H1 (cell line): ENCODE measurements at regions not wholly inside any gene's neighbourhood (a gene's known extent, or its start where the extent isn't known, plus 50 kb on each side); places are given as distances from the start of the nearest gene placed in this dataset.

Experiments
- EGR1 ChIP-seq: IDR thresholded peaks from 2 replicates; pipeline ENCODE4 v1.6.1; 2011; ENCODE audit warnings: low read depth, low read length, borderline replicate concordance
- EP300 ChIP-seq, 2 experiments: IDR thresholded peaks; 1 replicate in 1 of 2; 2 replicates in 1 of 2; pipeline ENCODE4 v1.6.1; 2011 to 2012; ENCODE audit warnings: low read depth in 2 of 2, low read length in 2 of 2, mild to moderate bottlenecking in 2 of 2, borderline replicate concordance in 1 of 2, inconsistent platforms in 1 of 2, moderate library complexity in 1 of 2
- JUND ChIP-seq: IDR thresholded peaks from 2 replicates; pipeline ENCODE4 v1.6.1; 2011; ENCODE audit warnings: mild to moderate bottlenecking, improper control_type of control experiment, low read length
- TBP ChIP-seq: IDR thresholded peaks from 2 replicates; pipeline ENCODE4 v1.6.1; 2011; ENCODE audit warnings: low read depth, low read length, improper control_type of control experiment
- USF2 ChIP-seq: IDR thresholded peaks from 2 replicates; pipeline ENCODE4 v1.6.1; 2011; ENCODE audit warnings: low read length, improper control_type of control experiment
- TF ChIP-seq, protein P1 (sequence below), 3 experiments: IDR thresholded peaks; 1 replicate in 2 of 3; 2 replicates in 1 of 3; pipeline versions ENCODE4 v1.5.1 to v1.6.1; 2011; ENCODE audit warnings: low read length in 3 of 3, mild to moderate bottlenecking in 3 of 3, inconsistent platforms in 2 of 3, low read depth in 1 of 3, moderate library complexity in 1 of 3; ENCODE audit not compliant: insufficient read depth in 1 of 3; ENCODE audit errors: control extremely low read depth in 1 of 3

DNA sequence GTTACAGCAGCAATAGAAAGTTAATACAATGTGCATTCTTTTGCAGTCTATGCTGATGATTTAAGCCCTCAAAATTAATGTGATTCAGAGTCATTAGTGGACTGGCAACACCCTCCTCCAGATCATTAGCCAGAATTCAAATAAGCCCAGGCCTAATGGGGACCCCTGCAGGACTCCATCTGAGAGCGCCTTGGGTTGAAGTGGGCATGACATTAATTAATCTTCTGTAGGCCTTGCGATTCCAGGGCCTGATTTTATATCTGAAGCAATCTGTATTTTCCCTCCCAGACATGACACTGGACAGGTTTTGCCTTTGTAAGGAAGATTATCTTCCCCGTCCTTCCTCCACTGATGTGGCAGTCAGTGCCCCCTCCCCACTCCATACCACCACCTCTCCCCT is 442.9 kb downstream of the FOXO1 start:
- TF ChIP-seq, protein P1, sequence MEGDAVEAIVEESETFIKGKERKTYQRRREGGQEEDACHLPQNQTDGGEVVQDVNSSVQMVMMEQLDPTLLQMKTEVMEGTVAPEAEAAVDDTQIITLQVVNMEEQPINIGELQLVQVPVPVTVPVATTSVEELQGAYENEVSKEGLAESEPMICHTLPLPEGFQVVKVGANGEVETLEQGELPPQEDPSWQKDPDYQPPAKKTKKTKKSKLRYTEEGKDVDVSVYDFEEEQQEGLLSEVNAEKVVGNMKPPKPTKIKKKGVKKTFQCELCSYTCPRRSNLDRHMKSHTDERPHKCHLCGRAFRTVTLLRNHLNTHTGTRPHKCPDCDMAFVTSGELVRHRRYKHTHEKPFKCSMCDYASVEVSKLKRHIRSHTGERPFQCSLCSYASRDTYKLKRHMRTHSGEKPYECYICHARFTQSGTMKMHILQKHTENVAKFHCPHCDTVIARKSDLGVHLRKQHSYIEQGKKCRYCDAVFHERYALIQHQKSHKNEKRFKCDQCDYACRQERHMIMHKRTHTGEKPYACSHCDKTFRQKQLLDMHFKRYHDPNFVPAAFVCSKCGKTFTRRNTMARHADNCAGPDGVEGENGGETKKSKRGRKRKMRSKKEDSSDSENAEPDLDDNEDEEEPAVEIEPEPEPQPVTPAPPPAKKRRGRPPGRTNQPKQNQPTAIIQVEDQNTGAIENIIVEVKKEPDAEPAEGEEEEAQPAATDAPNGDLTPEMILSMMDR (IDR thresholded peaks at IDR 0.05; ENCODE audit: control extremely low read depth in 1 of 3, insufficient read depth in 1 of 3, low read depth in 1 of 3, low read length in 3 of 3), result no peak
- TF ChIP-seq EP300 (IDR thresholded peaks at IDR 0.05; ENCODE audit: borderline replicate concordance in 1 of 2, low read depth in 2 of 2, low read length in 2 of 2) (no peak), TBP (no peak), EGR1 (no peak), USF2 (no peak), JUND (no peak)
